Immature natural killer cell (primary cell): ENCODE measurements at regions not wholly inside any gene's neighbourhood (a gene's known extent, or its start where the extent isn't known, plus 50 kb on each side); places are given as distances from the start of the nearest gene placed in this dataset.

Experiments used
- DNase-seq, 3 donors: peaks; one replicate each; pipeline ENCODE4 v3.0.0; 2022; ENCODE audit warnings: mixed read lengths in 1 of 3
- H3K27ac Mint-ChIP-seq, 6 donors: one replicate each; pipeline ENCODE4 v1.8.0; 2020; ENCODE audit warnings: mixed read lengths in 6 of 6, mild to moderate bottlenecking in 5 of 6, inconsistent platforms in 4 of 6, moderate library complexity in 3 of 6
- H3K27me3 Mint-ChIP-seq, 3 donors: one replicate each; pipeline ENCODE4 v1.8.0; 2020 to 2021; ENCODE audit warnings: low read depth in 3 of 3, mild to moderate bottlenecking in 3 of 3, mixed read lengths in 3 of 3, moderate library complexity in 3 of 3, inconsistent platforms in 1 of 3
- H3K36me3 Mint-ChIP-seq, 3 donors: one replicate each; pipeline ENCODE4 v1.8.0; 2020; ENCODE audit warnings: mixed read lengths in 3 of 3, inconsistent platforms in 2 of 3, mild to moderate bottlenecking in 2 of 3
- H3K4me1 Mint-ChIP-seq, 2 donors: one replicate each; pipeline ENCODE4 v1.8.0; 2020; ENCODE audit warnings: inconsistent platforms in 2 of 2, mild to moderate bottlenecking in 2 of 2, mixed read lengths in 2 of 2, moderate library complexity in 1 of 2
- H3K4me3 Mint-ChIP-seq, 5 donors: one replicate each; pipeline ENCODE4 v1.8.0; 2020; ENCODE audit warnings: mild to moderate bottlenecking in 5 of 5, mixed read lengths in 5 of 5, inconsistent platforms in 3 of 5, moderate library complexity in 3 of 5
- H3K9me3 Mint-ChIP-seq, 6 donors: one replicate each; pipeline ENCODE4 v1.8.0; 2020; ENCODE audit warnings: mild to moderate bottlenecking in 6 of 6, mixed read lengths in 6 of 6, inconsistent platforms in 4 of 6, moderate library complexity in 3 of 6

DNA sequence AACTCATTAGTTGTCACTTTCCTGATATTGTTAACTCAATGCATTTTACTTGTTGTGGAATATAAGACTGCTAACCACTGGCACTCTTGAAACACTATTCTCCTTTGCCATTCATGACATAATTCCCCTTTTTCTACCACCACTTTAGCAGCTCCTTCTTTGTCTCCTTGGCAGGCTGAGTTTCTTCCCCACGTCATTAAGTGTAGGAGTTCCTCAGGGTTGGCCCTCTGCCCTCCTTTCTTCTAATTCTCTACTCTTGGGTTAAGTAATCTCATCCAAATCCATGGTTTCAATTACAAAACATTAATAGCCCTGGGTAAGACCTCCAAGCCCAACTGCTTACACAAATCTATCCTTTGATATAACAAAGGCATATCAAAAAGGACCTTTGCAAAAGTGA, 175.1 kb downstream of the HGF start:
- Mint-ChIP-seq H3K9me3 (peaks cover 5 to 46% (median 16%) of the 10 kb centered on the region in 6 donors), H3K27ac (no peak overlapping the region), H3K4me3 (no peak overlapping the region), H3K27me3 (peaks cover 0 to 2% (median 0%) of the 10 kb centered on the region in 3 donors), H3K4me1 (no peaks in the 10 kb centered on the region), H3K36me3 (no peaks in the 10 kb centered on the region)
- DNase-seq, result no peak

DNA sequence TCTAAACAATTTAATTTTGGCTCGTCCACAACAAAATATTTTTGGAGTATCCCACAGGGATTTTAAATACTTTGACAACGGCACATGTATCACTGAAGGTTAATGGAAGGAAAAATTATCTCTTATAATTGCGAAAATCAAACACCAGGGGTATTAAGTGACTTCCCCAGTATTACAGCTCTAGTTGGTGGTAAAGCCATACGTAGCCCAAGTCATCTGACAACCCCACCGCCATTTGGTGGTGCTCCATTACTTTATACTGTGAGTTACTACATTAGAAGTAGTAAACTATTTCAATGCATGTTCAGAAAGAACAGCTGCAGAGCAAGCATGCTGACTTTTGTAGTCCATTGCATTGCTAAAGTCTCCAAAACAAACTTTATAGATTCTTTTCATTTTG, 179.7 kb downstream of the HGF start:
- Mint-ChIP-seq H3K36me3 (no peaks in the 10 kb centered on the region), H3K4me1 (no peaks in the 10 kb centered on the region), H3K27me3 (no peaks in the 10 kb centered on the region), H3K4me3 (no peak overlapping the region), H3K27ac (no peak overlapping the region), H3K9me3 (peaks cover 6 to 53% (median 15%) of the 10 kb centered on the region in 6 donors)
- no peak for DNase-seq

DNA sequence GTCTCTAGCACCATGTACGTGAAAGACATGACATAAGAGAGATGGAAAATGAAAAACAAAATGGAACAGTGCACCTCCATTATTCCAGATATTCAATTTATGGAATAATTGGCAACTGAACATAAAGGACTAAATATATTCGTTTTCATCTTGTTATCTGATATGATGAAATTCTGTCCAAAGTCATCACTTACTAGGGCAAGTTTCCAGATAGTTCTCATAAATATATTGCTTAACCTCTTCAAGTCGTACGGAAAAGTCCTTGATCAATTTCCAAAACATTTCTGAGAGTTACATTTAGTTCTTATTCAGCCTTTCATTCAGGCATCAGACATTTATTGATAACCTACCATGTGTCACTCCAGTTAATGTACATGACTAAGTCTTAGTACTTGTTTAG, 185.2 kb downstream of the HGF start:
- DNase-seq, result no peak
- Mint-ChIP-seq H3K36me3 (peaks cover 0 to 7% (median 0%) of the 10 kb centered on the region in 3 donors), H3K27ac (no peak overlapping the region), H3K4me3 (no peak overlapping the region), H3K9me3 (peaks cover 7 to 55% (median 13%) of the 10 kb centered on the region in 6 donors), H3K27me3 (no peaks in the 10 kb centered on the region), H3K4me1 (no peaks in the 10 kb centered on the region)

DNA sequence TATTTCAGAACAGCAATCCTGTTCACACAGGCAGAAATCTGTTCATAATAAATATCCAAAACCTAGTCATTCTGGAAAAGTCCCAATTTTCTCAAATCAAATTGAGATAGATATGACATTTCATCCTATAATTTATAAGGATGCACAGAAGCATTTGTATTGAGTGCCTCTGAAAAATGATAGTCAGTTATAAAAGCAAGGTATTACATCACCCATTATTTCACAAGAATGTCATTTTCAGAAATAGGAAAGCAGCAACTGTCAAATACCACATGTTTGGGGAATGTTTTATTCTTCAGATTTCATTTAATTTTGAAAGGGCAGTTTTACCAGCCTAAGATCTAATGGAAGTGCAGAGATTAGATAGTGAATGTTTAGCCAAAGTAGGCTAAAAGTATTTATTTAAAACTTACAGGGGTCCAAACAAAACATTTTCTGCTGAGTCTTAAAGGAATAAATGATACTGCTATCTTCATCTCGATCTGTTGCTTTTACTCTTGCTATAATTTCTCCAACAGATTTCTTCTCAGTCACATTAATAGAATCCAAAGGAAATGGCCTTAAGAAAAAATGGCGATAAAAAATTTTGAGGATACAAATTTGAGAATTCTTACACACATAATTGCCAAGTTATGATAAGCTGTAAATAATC, 185.8 kb downstream of the HGF start:
- Mint-ChIP-seq H3K36me3 (peaks cover 0 to 7% (median 0%) of the 10 kb centered on the region in 3 donors), H3K4me1 (no peaks in the 10 kb centered on the region)

DNA sequence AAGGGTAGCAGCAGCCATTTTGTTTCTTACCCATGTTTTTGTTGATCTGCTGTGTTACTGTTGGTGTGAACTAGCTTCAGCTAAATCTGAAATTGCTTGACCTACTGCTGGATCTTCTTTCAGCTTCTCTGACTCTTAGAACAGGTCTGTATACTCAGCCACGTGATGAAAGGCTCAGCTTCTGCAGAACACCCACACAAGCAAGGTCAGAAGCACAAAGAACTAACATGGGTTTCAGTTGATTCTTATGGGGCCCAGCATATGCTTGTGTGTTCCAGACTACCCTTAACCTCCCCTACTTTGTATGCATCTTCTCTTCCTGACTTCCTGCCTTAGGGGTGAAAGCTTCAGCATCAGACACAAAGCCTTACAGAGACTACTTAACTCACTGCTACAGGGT, 186.8 kb downstream of the HGF start:
- no peak for DNase-seq
- peaks cover 0 to 7% (median 0%) of the 10 kb centered on the region in 3 donors for H3K36me3 Mint-ChIP-seq
- no peak overlapping the region for H3K27ac Mint-ChIP-seq
- peaks cover 7 to 68% (median 13%) of the 10 kb centered on the region in 6 donors for H3K9me3 Mint-ChIP-seq
- no peak overlapping the region for H3K4me3 Mint-ChIP-seq
- H3K27me3 Mint-ChIP-seq, result no peaks in the 10 kb centered on the region
- no peaks in the 10 kb centered on the region for H3K4me1 Mint-ChIP-seq

More for the DNA sequence above, 185.8 kb downstream of the HGF start:
- peaks cover 7 to 60% (median 14%) of the 10 kb centered on the region in 6 donors for H3K9me3 Mint-ChIP-seq
- H3K27ac Mint-ChIP-seq, result no peak overlapping the region
- no peak for DNase-seq
- H3K27me3 Mint-ChIP-seq, result no peaks in the 10 kb centered on the region
- H3K4me3 Mint-ChIP-seq, result no peak overlapping the region

DNA sequence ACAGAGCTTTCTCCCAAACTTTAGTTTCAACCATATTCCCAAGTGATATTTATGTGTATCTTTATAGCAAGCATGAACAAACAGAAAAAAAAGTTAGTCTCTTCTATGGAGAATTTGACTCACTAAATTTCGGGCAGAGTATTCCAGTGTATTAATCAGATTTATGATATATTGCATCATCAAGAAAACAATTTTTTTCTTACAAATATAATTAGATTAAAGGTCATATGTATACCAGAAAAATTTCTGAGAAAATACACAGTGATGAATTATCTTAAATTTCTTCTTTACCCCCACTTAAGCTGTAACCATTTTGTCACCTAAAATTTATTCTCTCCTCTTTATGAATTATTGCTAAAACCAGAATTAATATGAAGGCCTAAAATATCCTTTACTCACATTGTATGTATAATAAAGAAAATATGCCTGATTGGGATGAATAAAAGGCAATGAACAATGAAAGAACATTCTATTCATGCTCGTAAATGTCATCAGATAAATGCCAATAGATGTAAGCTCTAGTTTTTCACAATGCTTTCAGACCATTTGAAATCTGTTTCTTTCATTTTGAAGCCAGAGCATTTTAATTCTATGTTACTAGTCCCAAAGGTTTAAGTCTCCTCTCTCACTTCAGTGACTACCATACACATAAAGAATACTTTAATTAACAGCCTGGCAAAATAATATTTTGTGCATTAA, 192.1 kb downstream of the HGF start:
- H3K27me3 Mint-ChIP-seq, result no peaks in the 10 kb centered on the region
- peaks cover 0 to 4% (median 0%) of the 10 kb centered on the region in 3 donors for H3K36me3 Mint-ChIP-seq
- H3K4me3 Mint-ChIP-seq, result no peak overlapping the region
- no peak for DNase-seq
- H3K27ac Mint-ChIP-seq, result no peak overlapping the region
- peaks cover 6 to 53% (median 11%) of the 10 kb centered on the region in 6 donors for H3K9me3 Mint-ChIP-seq
- no peaks in the 10 kb centered on the region for H3K4me1 Mint-ChIP-seq

DNA sequence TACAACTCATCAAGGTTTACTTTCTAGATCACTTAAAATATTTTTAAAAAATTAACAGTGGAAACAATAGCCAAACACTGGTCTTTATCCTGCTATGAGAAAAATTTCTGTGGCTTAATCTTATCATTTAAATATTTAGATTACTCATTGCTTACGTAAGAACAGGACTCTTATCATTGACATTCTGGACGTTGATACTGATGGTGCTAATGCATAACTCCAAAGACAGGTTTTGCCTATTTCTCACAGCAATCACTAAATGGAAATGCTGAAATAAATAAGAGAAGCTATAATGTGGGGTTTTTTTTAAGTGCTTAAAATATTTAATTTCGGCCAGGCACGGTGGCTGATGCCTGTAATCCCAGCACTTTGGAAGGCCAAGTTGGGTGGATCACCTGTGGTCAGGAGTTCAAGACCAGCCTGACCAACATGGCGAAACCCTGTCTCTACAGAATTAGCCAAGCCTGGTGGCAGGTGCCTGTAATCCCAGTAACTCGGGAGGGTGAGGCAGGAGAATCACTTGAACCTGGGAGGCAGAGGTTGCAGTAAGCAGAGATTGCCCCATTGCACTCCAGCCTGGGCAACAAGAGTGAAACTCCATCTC, 195.0 kb downstream of the HGF start:
- no peak for DNase-seq
- H3K27me3 Mint-ChIP-seq, result no peaks in the 10 kb centered on the region
- H3K36me3 Mint-ChIP-seq, result no peaks in the 10 kb centered on the region
- H3K4me3 Mint-ChIP-seq, result no peak overlapping the region
- H3K4me1 Mint-ChIP-seq, result no peaks in the 10 kb centered on the region
- H3K27ac Mint-ChIP-seq, result no peak overlapping the region
- peaks cover 5 to 47% (median 10%) of the 10 kb centered on the region in 6 donors for H3K9me3 Mint-ChIP-seq

DNA sequence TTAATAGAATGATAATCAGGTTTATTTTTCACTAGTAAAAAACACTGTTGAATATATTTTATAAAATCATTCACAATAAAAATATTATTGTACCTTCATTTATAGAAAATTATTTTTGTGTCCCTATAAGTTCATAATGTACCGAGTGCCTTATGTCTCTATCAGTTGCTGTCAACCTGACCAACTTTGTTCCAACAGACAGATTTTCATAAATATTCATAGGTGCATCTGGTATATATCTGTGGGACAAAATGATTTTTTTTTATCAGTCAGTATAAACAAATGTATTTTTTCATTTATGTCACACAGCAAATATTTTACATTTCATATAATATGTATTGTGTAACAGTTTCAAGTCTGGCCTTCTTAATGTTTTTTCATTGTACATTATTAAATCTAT, 195.9 kb downstream of the HGF start:
- Mint-ChIP-seq H3K4me1 (no peaks in the 10 kb centered on the region), H3K27me3 (no peaks in the 10 kb centered on the region), H3K9me3 (peaks cover 4 to 40% (median 10%) of the 10 kb centered on the region in 6 donors), H3K36me3 (no peaks in the 10 kb centered on the region), H3K27ac (no peak overlapping the region), H3K4me3 (no peak overlapping the region)
- no peak for DNase-seq

DNA sequence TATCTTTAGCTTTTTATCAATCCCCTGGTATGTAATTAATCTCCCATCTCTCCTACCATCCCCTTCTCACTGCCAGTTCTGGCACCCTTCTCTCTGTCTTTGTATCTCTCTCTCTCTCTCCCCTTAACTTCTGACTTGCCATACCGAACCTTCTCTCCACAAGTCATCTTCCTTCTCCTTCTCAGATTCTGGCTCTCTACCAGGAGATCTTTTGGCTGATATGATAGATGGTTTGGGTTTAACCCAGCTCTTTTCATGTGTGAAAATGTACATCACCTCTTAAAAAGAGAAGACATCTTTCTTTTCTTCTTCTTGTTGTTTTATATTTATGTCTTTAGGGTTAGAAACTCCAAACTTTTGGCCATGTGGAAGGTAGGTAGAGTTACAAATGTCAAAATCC, 196.7 kb downstream of the HGF start:
- no peaks in the 10 kb centered on the region for H3K27me3 Mint-ChIP-seq
- no peaks in the 10 kb centered on the region for H3K36me3 Mint-ChIP-seq
- no peak overlapping the region for H3K27ac Mint-ChIP-seq
- H3K9me3 Mint-ChIP-seq, result peaks cover 4 to 37% (median 10%) of the 10 kb centered on the region in 6 donors
- H3K4me3 Mint-ChIP-seq, result no peak overlapping the region
- no peak for DNase-seq
- H3K4me1 Mint-ChIP-seq, result no peaks in the 10 kb centered on the region

DNA sequence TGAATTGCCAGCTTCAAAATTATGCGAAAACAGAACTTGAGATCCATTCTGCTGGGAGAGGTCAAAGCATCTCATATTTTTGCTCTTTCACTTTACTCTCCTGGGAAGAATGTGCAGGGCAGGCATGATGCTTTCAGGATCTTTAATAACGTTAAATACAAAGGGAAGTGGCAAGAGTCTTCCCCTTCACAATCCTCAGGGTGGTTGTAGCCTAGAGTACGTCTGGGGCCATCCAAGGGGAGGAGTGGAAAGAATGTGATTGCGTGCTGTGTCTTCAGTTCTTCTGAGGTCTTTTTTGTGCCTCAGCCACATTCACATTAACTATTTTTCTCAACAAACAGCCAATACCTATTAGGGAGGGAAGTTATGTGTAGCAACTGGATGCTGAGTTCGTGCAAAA, 207.3 kb downstream of the HGF start:
- Mint-ChIP-seq H3K9me3 (peaks cover 0 to 15% (median 3%) of the 10 kb centered on the region in 6 donors), H3K27ac (no peak overlapping the region), H3K4me3 (no peak overlapping the region)

DNA sequence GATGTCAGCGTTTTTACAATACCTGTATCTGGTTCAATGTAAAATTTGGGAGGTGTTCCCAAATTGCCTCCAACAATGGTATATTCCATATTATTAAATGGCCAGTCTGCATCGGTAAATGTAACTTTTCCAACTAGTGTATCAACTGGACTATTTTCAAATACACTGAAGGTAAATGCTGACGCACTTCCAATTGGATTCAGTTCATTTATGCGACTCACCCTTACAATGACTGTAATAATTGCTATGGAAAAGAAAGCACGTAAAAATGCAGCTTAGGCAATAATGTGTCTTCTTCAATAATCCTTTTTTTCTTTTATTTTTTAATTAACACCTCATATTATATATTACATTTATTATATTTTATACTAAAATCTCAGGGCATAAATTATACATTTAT, 209.1 kb downstream of the HGF start:
- no peak for DNase-seq
- Mint-ChIP-seq H3K4me3 (no peak overlapping the region), H3K27me3 (no peaks in the 10 kb centered on the region), H3K9me3 (peaks cover 2 to 28% (median 9%) of the 10 kb centered on the region in 6 donors), H3K4me1 (no peaks in the 10 kb centered on the region), H3K36me3 (no peaks in the 10 kb centered on the region), H3K27ac (no peak overlapping the region)

More for the DNA sequence above, 207.3 kb downstream of the HGF start:
- Mint-ChIP-seq H3K27me3 (no peaks in the 10 kb centered on the region), H3K4me1 (no peaks in the 10 kb centered on the region), H3K36me3 (peaks cover 0 to 3% (median 0%) of the 10 kb centered on the region in 3 donors)
- no peak for DNase-seq

DNA sequence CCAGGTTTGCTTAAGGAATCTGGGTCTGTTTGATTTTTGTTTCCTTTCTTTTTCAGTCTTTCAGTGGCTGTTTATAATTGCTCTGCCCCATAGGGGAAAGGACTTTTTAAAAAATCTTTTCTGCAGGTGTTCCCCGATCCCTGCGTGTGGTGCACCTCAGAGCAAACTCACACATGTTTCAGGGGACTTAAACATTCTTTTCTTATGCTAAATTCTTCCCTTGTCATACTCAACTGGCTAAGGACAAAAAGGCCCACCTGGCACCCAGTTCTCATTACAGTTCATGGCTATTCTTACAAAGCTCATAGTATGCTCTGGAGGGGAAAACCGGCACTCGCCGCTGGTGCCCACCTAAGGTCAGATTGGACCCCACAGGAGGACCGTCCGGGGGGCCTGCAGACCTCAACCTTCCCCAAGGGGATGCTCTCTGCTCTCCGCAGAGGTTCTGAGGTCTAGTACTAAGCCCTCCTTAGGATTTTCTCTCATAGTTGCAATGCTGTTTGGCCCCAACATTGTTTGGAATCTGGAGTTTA, 220.3 kb downstream of the HGF start:
- Mint-ChIP-seq H3K27me3 (no peaks in the 10 kb centered on the region), H3K36me3 (no peaks in the 10 kb centered on the region), H3K4me1 (no peaks in the 10 kb centered on the region), H3K4me3 (no peak overlapping the region), H3K27ac (peak overlapping the region in 1 of 6 donors; percentile 48), H3K9me3 (peaks cover 0 to 43% (median 14%) of the 10 kb centered on the region in 6 donors)
- no peak for DNase-seq

DNA sequence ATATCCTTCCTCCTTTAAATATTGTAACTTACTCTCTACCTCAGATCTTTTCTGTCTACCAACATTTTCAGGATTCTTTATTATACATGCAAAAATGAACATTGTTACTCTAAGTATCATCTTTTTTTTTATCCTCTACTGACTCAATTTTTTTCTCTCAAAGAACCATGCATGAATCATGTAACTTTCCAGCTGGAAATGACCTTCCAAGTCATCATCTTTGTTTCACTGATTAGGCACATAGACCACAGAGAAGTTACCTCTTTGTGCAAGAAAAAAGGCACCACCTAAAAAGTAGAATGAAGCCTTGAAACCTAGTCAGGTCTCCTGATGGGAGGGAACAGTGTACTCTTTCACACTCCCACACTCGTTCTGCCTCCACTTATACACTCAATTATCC, 234.9 kb downstream of the HGF start:
- DNase-seq, result no peak
- Mint-ChIP-seq H3K27me3 (no peaks in the 10 kb centered on the region), H3K36me3 (no peaks in the 10 kb centered on the region), H3K27ac (no peak overlapping the region), H3K9me3 (peaks cover 2 to 45% (median 10%) of the 10 kb centered on the region in 6 donors), H3K4me1 (no peaks in the 10 kb centered on the region), H3K4me3 (no peak overlapping the region)

DNA sequence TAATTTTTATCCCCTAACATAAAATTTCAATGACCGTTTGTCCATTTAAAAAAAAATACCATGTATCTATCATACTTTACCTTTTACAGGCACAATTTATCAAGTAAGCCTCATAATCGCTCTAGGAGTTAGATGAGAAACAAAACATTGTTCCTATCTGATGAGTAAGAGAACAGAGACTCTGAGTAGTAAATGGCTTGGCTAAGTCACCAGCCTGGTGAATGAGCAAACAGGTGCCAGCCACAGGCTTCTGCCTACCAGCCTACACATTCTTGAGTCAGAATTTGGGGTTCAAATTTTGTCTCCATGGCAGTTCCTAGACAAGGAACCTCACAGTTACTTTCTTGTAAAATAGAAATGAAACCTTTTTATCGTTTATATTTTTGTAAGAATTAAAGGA, 235.4 kb downstream of the HGF start:
- H3K36me3 Mint-ChIP-seq, result no peaks in the 10 kb centered on the region
- H3K4me1 Mint-ChIP-seq, result no peaks in the 10 kb centered on the region
- H3K9me3 Mint-ChIP-seq, result peaks cover 2 to 45% (median 11%) of the 10 kb centered on the region in 6 donors
- no peaks in the 10 kb centered on the region for H3K27me3 Mint-ChIP-seq
- H3K4me3 Mint-ChIP-seq, result no peak overlapping the region
- DNase-seq, result no peak
- no peak overlapping the region for H3K27ac Mint-ChIP-seq
